ENCODE measurements at regions not wholly inside any gene's neighbourhood (a gene's known extent, or its start where the extent isn't known, plus 50 kb on each side); places are given as distances from the start of the nearest gene placed in this dataset.

DNA sequence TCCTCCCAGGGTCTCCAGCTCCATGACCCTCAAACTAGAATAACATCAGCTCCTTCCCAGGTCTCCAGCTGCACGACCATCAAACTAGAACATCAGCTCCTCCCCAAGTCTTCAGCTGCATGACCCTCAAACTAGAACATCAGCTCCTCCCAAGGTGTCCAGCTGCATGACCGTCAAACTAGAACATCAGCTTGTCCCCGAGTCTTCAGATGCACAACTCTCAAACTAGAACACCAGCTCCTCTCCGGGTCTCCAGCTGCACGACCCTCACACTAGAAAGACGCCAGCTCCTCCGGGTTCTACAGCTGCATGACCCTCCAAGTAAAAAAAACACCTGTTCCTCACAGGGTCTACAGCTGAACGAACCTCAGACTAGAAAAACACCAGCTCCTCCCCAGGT lies 312.9 kb upstream of the TFPI start:
- no peak for TF ChIP-seq EZH2 (IDR thresholded peaks at IDR 0.05; ENCODE audit: borderline replicate concordance, low read depth, low read length, poor library complexity, severe bottlenecking)
- TF ChIP-seq, protein P1, sequence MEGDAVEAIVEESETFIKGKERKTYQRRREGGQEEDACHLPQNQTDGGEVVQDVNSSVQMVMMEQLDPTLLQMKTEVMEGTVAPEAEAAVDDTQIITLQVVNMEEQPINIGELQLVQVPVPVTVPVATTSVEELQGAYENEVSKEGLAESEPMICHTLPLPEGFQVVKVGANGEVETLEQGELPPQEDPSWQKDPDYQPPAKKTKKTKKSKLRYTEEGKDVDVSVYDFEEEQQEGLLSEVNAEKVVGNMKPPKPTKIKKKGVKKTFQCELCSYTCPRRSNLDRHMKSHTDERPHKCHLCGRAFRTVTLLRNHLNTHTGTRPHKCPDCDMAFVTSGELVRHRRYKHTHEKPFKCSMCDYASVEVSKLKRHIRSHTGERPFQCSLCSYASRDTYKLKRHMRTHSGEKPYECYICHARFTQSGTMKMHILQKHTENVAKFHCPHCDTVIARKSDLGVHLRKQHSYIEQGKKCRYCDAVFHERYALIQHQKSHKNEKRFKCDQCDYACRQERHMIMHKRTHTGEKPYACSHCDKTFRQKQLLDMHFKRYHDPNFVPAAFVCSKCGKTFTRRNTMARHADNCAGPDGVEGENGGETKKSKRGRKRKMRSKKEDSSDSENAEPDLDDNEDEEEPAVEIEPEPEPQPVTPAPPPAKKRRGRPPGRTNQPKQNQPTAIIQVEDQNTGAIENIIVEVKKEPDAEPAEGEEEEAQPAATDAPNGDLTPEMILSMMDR (conservative IDR thresholded peaks at IDR 0.05; ENCODE audit: low read depth, low read length): no peak

Measured in A673 (cell line).